GM12878 (cell line): ENCODE measurements at regions not wholly inside any gene's neighbourhood (a gene's known extent, or its start where the extent isn't known, plus 50 kb on each side); places are given as distances from the start of the nearest gene placed in this dataset.

Experiments used
- ATAC-seq: fragments of 200-7000 bp; cut with Tn5 transposase; 3 replicates; pipeline ENCODE4 v1.9.1; 2020; ENCODE audit warnings: mild to moderate bottlenecking, moderate library complexity
- BruUV-seq: library from RNA; stranded (reverse); fragments of 400-500 nt; replicated peaks from 2 replicates; lab custom pipeline; 2021; lab: Mats Ljungman, UMichigan
- CTCF ChIA-PET: fragments of 300-600 bp; sonication (Branson Sonifier 250); formaldehyde crosslinking; extraction: SDS; loops from one replicate; lab custom pipeline; 2021; ENCODE audit warnings: inconsistent platforms; lab: Yijun Ruan, JAX
- POLR2A ChIA-PET: fragments of 350-600 bp; formaldehyde crosslinking; extraction: SDS; loops from one replicate; lab custom pipeline; 2021; ENCODE audit warnings: inconsistent platforms; lab: Charles Lee
- RAD21 ChIA-PET: fragments of 300-600 bp; sonication (Branson Sonifier 250); formaldehyde crosslinking; loops from one replicate; lab custom pipeline; 2023; ENCODE audit warnings: antibody characterized with exemption; ENCODE audit not compliant: unreplicated experiment; lab: Charles Lee
- SMC1A ChIA-PET: fragments of 300-600 bp; sonication (Branson Sonifier 250); formaldehyde crosslinking; loops from one replicate; lab custom pipeline; 2023; ENCODE audit not compliant: unreplicated experiment, uncharacterized antibody; lab: Charles Lee
- DNase-seq: peaks from one replicate; pipeline ENCODE4 v3.0.0-alpha.2; 2011; ENCODE audit warnings: low read depth, low spot score
- FAIRE-seq: peaks from 3 replicates; lab custom pipeline; 2011; peaks lifted over from hg19 to GRCh38; lab: Jason Lieb, UNC
- H2AFZ ChIP-seq: 2 replicates; pipeline ENCODE4 v1.6.0; 2011; ENCODE audit warnings: low read depth, low read length, control low read depth; ENCODE audit not compliant: control insufficient read depth
- H3K27ac ChIP-seq: 2 replicates; pipeline ENCODE4 v1.5.1; 2011; ENCODE audit warnings: control low read depth; ENCODE audit not compliant: control insufficient read depth, insufficient read depth
- H3K27me3 ChIP-seq, 2 experiments: replicated peaks in 1 of 2; 2 replicates each; pipeline versions ENCODE4 v1.6.0 to v1.6.1; 2011; ENCODE audit warnings: low read length in 1 of 2; ENCODE audit not compliant: control insufficient read depth in 2 of 2, insufficient read depth in 2 of 2
- H3K36me3 ChIP-seq, 2 experiments: 2 replicates each; pipeline ENCODE4 v1.5.1; 2011; ENCODE audit warnings: low read length in 1 of 2; ENCODE audit not compliant: control insufficient read depth in 2 of 2, insufficient read depth in 2 of 2
- H3K4me1 ChIP-seq: 2 replicates; pipeline ENCODE4 v1.6.1; 2011; ENCODE audit warnings: mild to moderate bottlenecking, low read length, moderate library complexity, mixed read lengths; ENCODE audit not compliant: control insufficient read depth, insufficient read depth
- H3K4me2 ChIP-seq: 2 replicates; pipeline ENCODE4 v1.6.0; 2011; ENCODE audit warnings: control low read depth; ENCODE audit not compliant: control insufficient read depth, insufficient read depth
- H3K4me3 ChIP-seq: fragments of 200-600 bp; sonication (generic); 2 replicates; pipeline ENCODE4 v1.5.1; 2016
- H3K79me2 ChIP-seq: 2 replicates; pipeline ENCODE4 v1.6.0; 2011; ENCODE audit warnings: low read length; ENCODE audit not compliant: control insufficient read depth, insufficient read depth
- H3K9ac ChIP-seq: 2 replicates; pipeline ENCODE4 v1.8.0; 2011; ENCODE audit warnings: low read length, control low read depth, mixed read lengths; ENCODE audit not compliant: control insufficient read depth, insufficient read depth
- H3K9me3 ChIP-seq: replicated peaks from 3 replicates; pipeline ENCODE4 v1.5.1; 2011; ENCODE audit warnings: mild to moderate bottlenecking, low read length; ENCODE audit not compliant: control insufficient read depth, insufficient read depth
- H4K20me1 ChIP-seq: 2 replicates; pipeline ENCODE4 v1.6.0; 2011; ENCODE audit not compliant: control insufficient read depth, insufficient read depth
- CHD4 ChIP-seq: fragments of 200-600 bp; sonication (generic); IDR thresholded peaks from 2 replicates; pipeline ENCODE4 v1.6.1; 2016; ENCODE audit warnings: mild to moderate bottlenecking
- EP300 ChIP-seq, 2 experiments: fragments of 150-350 bp in 1 of 2; IDR thresholded peaks; 2 replicates each; pipeline ENCODE4 v1.6.1; 2011 to 2012; ENCODE audit warnings: low read depth in 2 of 2, low read length in 2 of 2, borderline replicate concordance in 1 of 2, improper control_type of control experiment in 1 of 2, inconsistent platforms in 1 of 2; ENCODE audit not compliant: control insufficient read depth in 1 of 2
- FOXM1 ChIP-seq: IDR thresholded peaks from 2 replicates; pipeline ENCODE4 v1.6.1; 2012; ENCODE audit warnings: low read depth, mild to moderate bottlenecking, inconsistent platforms, low read length, moderate library complexity
- GABPA ChIP-seq: IDR thresholded peaks from 2 replicates; pipeline ENCODE4 v1.6.1; 2014; ENCODE audit warnings: antibody characterized with exemption, low read depth, mild to moderate bottlenecking, inconsistent platforms
- IKZF2 ChIP-seq, 2 experiments: fragments of 450-650 bp; IDR thresholded peaks; 2 replicates each; pipeline ENCODE4 v1.6.1; 2017; ENCODE audit warnings: mild to moderate bottlenecking in 2 of 2, moderate library complexity in 2 of 2
- MLLT1 ChIP-seq: fragments of 450-650 bp; IDR thresholded peaks from 2 replicates; pipeline ENCODE4 v1.6.1; 2016; ENCODE audit warnings: mild to moderate bottlenecking
- NR2C2 ChIP-seq: IDR thresholded peaks from 2 replicates; pipeline ENCODE4 v1.6.1; 2011; ENCODE audit warnings: borderline replicate concordance, low read depth; ENCODE audit not compliant: control insufficient read depth, insufficient read length
- POLR2AphosphoS2 ChIP-seq: IDR thresholded peaks from 2 replicates; pipeline ENCODE4 v1.6.1; 2011; ENCODE audit warnings: low read depth, mild to moderate bottlenecking, low read length, improper control_type of control experiment, moderate library complexity
- RAD21 ChIP-seq: IDR thresholded peaks from 2 replicates; pipeline ENCODE4 v1.6.1; 2011; ENCODE audit warnings: mild to moderate bottlenecking, low read depth, low read length, moderate library complexity; ENCODE audit not compliant: insufficient read depth
- SIX5 ChIP-seq: IDR thresholded peaks from 2 replicates; pipeline ENCODE4 v1.6.1; 2011; ENCODE audit warnings: mild to moderate bottlenecking, low read depth, low read length, moderate library complexity; ENCODE audit not compliant: severe bottlenecking
- SKIL ChIP-seq: fragments of 450-650 bp; IDR thresholded peaks from 2 replicates; pipeline ENCODE4 v1.6.1; 2017; ENCODE audit warnings: mild to moderate bottlenecking, low read depth, inconsistent platforms; ENCODE audit not compliant: poor library complexity, severe bottlenecking
- WGBS: methylation state at CpG from one replicate; pipeline ENCODE4 v1.1.6; 2016; ENCODE audit warnings: low lambda C conversion rate; ENCODE audit not compliant: insufficient replicate concordance, insufficient coverage; ENCODE audit errors: missing lambda C conversion rate; 5-methylcytosine and 5-hydroxymethylcytosine counted together
- in situ Hi-C: fragments of 300-500 bp; cut with MboI; formaldehyde crosslinking; loops from 9 replicates; pipeline ENCODE4 v1.14.3; 2018; ENCODE audit warnings: mixed read lengths
- intact Hi-C: fragments of 100-400 bp; cut with micrococcal nuclease; formaldehyde crosslinking; loops from one replicate; pipeline ENCODE4 v1.14.2; 2022; ENCODE audit not compliant: unreplicated experiment
- TF ChIP-seq, protein P1 (sequence below): fragments of 450-650 bp; IDR thresholded peaks from 2 replicates; pipeline ENCODE4 v1.6.1; 2017; ENCODE audit warnings: mild to moderate bottlenecking, moderate library complexity

DNA sequence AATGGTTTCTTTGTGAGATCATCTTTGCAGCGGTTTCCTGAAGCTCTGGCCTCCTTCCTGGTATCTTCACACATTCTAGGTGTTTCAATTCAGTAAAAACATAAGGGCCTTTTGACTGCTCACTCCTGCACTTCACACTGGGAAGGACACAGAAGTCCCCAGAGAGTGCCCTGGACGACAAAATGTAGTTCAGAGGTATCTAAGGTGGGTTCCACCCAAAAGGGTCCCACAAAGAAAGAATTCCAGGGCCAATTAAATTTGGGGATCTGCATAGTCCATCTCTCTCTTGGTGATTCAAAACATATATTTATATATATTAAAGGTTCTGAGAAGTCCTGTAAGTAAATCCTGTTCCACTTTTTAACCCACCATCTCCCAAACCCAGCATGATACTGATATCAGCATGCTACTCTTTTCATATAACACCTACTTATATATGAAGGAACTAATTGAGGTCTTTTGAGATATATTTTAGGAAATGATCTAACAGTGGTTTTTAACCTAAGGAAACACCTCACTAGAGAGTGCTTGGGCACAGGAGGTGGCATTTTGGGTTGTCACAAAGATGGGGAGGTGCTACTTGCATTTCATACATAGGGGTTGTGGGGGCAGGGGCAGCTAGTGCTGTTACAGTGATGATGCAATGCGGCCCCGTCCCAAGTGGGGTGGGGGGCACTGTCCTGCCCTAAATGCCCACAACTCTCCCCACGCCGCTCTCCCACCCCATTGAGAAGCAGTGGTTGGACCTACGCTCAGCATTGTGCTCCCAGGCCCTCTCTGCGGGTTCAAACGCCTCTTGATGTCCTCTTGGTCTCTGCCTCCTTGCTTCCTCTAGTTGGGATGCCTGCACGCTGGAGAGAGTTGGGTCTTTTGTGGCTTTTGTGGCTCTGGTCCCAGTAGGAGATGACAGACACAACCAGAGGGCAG lies 109.4 kb downstream of the ARF6 start (continued):
- TF ChIP-seq SIX5 (no peak), FOXM1 (peak; percentile 92; the same call in 1 of the 2 replicates), IKZF2 (IDR thresholded peaks at IDR 0.05) (peak; percentile 38 to 85)
- TF ChIP-seq, all 136 proteins: peak for 40

GRCh38 chr14:50002926-50003212 lies 110.0 kb downstream of the ARF6 start:
- WGBS: 0% methylated on average over 7 of the region's 7 CpGs
- Histone ChIP-seq H3K4me3 (peak overlapping the region; percentile 61), H3K4me2 (peak overlapping the region; percentile 92), H3K9me3 (no peaks in the 10 kb centered on the region), H3K9ac (peak overlapping the region; percentile 93), H4K20me1 (no peaks in the 10 kb centered on the region), H3K79me2 (peaks cover 12% of the 10 kb centered on the region), H3K36me3 (no peaks in the 10 kb centered on the region), H2AFZ (peak overlapping the region; percentile 0), H3K4me1 (peaks cover 41% of the 10 kb centered on the region), H3K27me3 (no peaks in the 10 kb centered on the region), H3K27ac (peak overlapping the region; percentile 99)
- CTCF ChIA-PET: interaction anchor here (0.9 to 8.7 kb wide), 16 partner anchors 10 to 150 kb away, joined by 3 to 82 read pairs (median 7); partner anchors contain the start of genes ARF6 and NEMF
- no TSS peak for BruUV-seq
- ATAC-seq (no peak), FAIRE-seq (no peak), DNase-seq (no peak)
- in situ Hi-C loops: no loop called here
- POLR2A ChIA-PET: interaction anchor here (0.6 to 9.3 kb wide), 13 partner anchors 11 to 526 kb away, joined by 3 to 119 read pairs (median 12); no protein-coding TSS in a partner anchor
- RAD21 ChIA-PET: interaction anchor here (0.6 to 6.7 kb wide), 19 partner anchors 10 to 222 kb away, joined by 3 to 107 read pairs (median 11); partner anchors contain the start of gene ARF6
- intact Hi-C loops: loop anchor here (1.0 to 5.0 kb wide), 9 partner anchors 32 to 140 kb away; no protein-coding TSS in a partner anchor
- SMC1A ChIA-PET: interaction anchor here (0.8 to 7.5 kb wide), 14 partner anchors 10 to 137 kb away, joined by 3 to 133 read pairs (median 17); no protein-coding TSS in a partner anchor
- no peak; a peak in 1 of 4 replicates for TF ChIP-seq EP300 (IDR thresholded peaks at IDR 0.05; ENCODE audit: borderline replicate concordance in 1 of 2, control insufficient read depth in 1 of 2, low read depth in 2 of 2, low read length in 2 of 2)
- TF ChIP-seq SKIL: no peak
- TF ChIP-seq POLR2AphosphoS2: no peak
- no peak for TF ChIP-seq NR2C2
- peak; percentile 9; the same call in 1 of the 2 replicates for TF ChIP-seq RAD21
- no peak for TF ChIP-seq GABPA
- TF ChIP-seq MLLT1: peak; percentile 32; the same call in 1 of the 2 replicates
- no peak for TF ChIP-seq CHD4
- TF ChIP-seq, protein P1, sequence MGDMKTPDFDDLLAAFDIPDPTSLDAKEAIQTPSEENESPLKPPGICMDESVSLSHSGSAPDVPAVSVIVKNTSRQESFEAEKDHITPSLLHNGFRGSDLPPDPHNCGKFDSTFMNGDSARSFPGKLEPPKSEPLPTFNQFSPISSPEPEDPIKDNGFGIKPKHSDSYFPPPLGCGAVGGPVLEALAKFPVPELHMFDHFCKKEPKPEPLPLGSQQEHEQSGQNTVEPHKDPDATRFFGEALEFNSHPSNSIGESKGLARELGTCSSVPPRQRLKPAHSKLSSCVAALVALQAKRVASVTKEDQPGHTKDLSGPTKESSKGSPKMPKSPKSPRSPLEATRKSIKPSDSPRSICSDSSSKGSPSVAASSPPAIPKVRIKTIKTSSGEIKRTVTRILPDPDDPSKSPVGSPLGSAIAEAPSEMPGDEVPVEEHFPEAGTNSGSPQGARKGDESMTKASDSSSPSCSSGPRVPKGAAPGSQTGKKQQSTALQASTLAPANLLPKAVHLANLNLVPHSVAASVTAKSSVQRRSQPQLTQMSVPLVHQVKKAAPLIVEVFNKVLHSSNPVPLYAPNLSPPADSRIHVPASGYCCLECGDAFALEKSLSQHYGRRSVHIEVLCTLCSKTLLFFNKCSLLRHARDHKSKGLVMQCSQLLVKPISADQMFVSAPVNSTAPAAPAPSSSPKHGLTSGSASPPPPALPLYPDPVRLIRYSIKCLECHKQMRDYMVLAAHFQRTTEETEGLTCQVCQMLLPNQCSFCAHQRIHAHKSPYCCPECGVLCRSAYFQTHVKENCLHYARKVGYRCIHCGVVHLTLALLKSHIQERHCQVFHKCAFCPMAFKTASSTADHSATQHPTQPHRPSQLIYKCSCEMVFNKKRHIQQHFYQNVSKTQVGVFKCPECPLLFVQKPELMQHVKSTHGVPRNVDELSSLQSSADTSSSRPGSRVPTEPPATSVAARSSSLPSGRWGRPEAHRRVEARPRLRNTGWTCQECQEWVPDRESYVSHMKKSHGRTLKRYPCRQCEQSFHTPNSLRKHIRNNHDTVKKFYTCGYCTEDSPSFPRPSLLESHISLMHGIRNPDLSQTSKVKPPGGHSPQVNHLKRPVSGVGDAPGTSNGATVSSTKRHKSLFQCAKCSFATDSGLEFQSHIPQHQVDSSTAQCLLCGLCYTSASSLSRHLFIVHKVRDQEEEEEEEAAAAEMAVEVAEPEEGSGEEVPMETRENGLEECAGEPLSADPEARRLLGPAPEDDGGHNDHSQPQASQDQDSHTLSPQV: no peak
